ENCODE measurements at regions not wholly inside any gene's neighbourhood (a gene's known extent, or its start where the extent isn't known, plus 50 kb on each side); places are given as distances from the start of the nearest gene placed in this dataset.
"Not testable (repeated sequence)": the region's sequence is repeated elsewhere in the genome, so short reads cannot be mapped to it uniquely, and the experiment has no call there.

DNA sequence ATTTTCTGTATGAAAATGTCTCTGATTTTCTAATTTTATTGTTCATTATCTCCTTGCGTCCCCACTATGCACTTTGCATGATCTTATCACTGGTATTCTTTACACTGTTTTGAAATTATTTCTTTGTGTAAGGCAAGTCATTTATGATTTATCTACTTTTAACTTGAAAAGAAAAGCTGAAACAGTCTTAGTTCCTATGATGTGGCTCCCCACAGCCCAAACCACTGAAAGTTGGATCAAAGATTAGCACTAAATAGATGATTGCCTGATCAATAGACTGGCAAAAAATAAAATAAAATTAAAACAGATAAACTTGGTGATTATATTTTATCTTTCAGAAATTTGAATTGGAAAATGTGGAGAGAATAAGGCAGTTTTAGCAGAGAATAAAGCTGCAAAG, 1101.9 kb downstream of the PCDH9 start:
- Mint-ChIP-seq H3K27me3 (no peaks in the 10 kb centered on the region), H3K27ac (no peak overlapping the region), H3K4me3 (no peak overlapping the region), H3K4me1 (ENCODE audit: low read depth) (no peaks in the 10 kb centered on the region), H3K36me3 (no peaks in the 10 kb centered on the region), H3K9me3 (ENCODE audit: low read depth) (peaks cover 3% of the 10 kb centered on the region)

DNA sequence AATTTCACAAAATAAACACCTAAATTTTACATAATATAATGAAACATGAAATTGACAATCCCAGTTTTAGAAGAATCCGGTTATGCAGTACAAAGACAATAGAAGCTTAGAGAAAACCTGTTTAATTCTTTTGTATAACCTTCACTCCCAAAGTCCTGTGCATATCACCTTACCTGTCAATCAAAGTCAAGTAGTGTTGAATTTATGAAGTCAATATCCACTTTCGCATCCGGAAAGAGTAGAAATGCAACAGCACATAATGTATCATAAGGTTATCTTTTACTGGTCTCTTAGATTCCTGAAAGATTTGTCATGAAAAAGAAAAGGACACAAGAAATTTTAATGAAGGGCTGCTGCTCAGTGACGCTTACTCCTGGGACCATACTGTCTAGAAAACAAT, 1112.6 kb downstream of the PCDH9 start:
- Mint-ChIP-seq H3K36me3 (no peaks in the 10 kb centered on the region), H3K27me3 (no peaks in the 10 kb centered on the region), H3K27ac (no peak overlapping the region), H3K4me1 (ENCODE audit: low read depth) (no peaks in the 10 kb centered on the region), H3K9me3 (ENCODE audit: low read depth) (no peaks in the 10 kb centered on the region), H3K4me3 (no peak overlapping the region)

DNA sequence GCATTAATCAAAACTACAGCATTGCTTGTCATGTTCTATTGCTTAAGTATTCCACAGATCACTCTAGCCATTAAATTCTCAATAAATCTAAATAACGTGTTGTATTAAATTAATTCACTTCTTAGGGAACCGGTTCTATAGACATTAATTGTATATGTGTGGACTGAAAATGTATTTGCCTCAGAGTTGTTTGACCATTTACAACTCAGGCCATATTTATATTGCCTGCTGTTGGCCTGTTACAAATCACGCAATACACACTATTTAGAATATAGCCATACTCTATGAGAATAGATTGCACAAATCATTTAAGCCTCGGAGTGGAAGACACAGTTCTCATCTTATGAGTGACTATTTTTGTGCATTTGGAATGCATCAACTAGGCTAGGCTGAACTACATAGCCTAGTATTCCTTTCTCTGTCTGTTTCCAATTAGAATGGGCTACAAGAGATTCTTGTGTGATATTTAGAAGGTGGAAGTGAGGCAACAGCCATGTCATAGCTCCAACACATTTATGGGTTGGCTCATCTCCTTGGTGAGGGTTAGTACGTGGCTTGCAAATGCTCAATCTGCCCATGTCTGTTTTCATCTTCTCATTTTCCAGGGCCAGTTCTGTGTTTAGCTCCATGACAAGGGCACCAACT, 1116.1 kb downstream of the PCDH9 start:
- no peaks in the 10 kb centered on the region for H3K36me3 Mint-ChIP-seq
- H3K9me3 Mint-ChIP-seq (ENCODE audit: low read depth), result no peaks in the 10 kb centered on the region
- H3K4me3 Mint-ChIP-seq, result no peak overlapping the region
- no peaks in the 10 kb centered on the region for H3K27me3 Mint-ChIP-seq
- H3K4me1 Mint-ChIP-seq (ENCODE audit: low read depth), result no peaks in the 10 kb centered on the region
- no peak overlapping the region for H3K27ac Mint-ChIP-seq

DNA sequence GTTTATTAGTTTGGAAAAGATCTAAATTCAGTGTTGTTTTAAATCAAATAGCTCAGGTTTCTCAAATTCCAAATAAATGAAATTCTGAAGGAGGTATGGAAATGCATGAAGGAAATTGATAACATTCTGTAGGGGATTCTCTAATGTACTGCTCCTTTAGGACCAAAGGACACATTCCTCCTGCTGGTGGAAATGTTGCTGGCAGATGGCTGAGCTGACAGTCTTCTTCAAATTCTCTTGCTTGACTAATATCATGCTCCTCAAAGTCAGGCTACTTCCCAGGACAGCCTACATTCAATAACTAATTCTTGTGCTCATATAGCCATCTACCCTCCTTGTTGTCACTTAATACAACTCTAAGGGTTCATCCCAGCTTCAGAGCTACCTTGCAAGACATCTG, 1118.5 kb downstream of the PCDH9 start:
- Mint-ChIP-seq H3K36me3 (no peaks in the 10 kb centered on the region), H3K27me3 (no peaks in the 10 kb centered on the region), H3K9me3 (ENCODE audit: low read depth) (no peaks in the 10 kb centered on the region), H3K27ac (no peak overlapping the region), H3K4me3 (no peak overlapping the region), H3K4me1 (ENCODE audit: low read depth) (no peaks in the 10 kb centered on the region)

DNA sequence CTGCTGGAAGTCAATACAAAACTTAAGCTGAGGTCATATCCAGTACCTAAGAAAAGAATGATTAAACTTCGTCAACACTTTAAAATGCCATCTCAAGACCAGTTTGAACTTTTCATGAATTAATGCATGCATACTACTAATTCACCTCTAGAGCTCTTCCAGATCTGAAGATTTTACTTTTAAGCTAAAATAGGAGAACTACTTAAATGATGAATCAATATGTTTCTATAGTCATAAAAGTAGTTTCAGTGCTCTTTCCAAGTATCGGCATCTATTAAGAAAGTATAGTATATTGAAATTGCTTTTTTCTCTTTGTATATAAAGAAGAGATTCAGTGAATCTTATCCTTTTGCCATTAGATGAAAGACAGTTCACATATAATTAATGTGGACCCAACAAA, 1123.9 kb downstream of the PCDH9 start:
- no peaks in the 10 kb centered on the region for H3K27me3 Mint-ChIP-seq
- H3K27ac Mint-ChIP-seq, result no peak overlapping the region
- H3K9me3 Mint-ChIP-seq (ENCODE audit: low read depth), result no peaks in the 10 kb centered on the region
- H3K4me1 Mint-ChIP-seq (ENCODE audit: low read depth), result no peaks in the 10 kb centered on the region
- no peak overlapping the region for H3K4me3 Mint-ChIP-seq
- H3K36me3 Mint-ChIP-seq, result no peaks in the 10 kb centered on the region

DNA sequence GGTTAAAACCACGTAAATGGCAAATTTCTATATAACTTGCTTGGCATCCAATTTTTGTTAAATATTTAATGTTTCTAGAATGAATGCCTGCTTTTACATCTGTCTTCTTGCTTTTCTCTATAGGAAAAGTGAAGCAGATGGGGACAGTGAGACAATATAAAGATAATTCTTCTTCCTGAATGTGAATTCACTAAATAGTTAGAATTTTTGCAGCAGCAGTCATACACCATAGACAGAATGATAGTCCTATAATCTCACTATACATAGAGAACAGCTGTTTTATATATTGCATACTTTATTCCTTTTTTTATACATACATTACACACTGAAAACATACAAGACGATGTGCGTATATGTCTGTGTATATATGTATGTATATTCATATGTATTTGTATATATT, 1127.3 kb downstream of the PCDH9 start:
- no peaks in the 10 kb centered on the region for H3K9me3 Mint-ChIP-seq (ENCODE audit: low read depth)
- H3K4me3 Mint-ChIP-seq, result no peak overlapping the region
- H3K27ac Mint-ChIP-seq, result no peak overlapping the region
- no peaks in the 10 kb centered on the region for H3K36me3 Mint-ChIP-seq
- H3K4me1 Mint-ChIP-seq (ENCODE audit: low read depth), result no peaks in the 10 kb centered on the region
- no peaks in the 10 kb centered on the region for H3K27me3 Mint-ChIP-seq

DNA sequence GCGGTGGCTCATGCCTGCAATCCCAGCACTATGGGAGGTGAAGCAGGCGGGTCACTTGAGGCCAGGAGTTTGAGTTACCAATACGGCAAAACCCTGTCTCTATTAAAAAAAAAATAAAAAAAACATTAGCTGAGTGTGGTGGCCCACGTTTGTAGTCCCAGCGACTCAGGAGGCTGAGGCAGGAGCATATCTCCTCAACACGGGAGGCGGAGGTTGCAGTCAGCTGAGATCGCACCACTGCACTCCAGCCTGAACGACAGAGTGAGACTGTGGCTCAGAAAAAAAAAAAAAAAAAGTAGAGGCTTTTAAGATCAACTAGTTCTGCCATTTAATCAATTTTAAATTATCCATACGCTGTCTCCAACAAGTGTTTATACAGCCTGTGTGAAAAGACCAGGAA, 1130.3 kb downstream of the PCDH9 start:
- Mint-ChIP-seq H3K9me3 (ENCODE audit: low read depth) (no peaks in the 10 kb centered on the region), H3K27ac (no peak overlapping the region), H3K4me3 (no peak overlapping the region), H3K4me1 (ENCODE audit: low read depth) (no peaks in the 10 kb centered on the region), H3K36me3 (no peaks in the 10 kb centered on the region), H3K27me3 (no peaks in the 10 kb centered on the region)

DNA sequence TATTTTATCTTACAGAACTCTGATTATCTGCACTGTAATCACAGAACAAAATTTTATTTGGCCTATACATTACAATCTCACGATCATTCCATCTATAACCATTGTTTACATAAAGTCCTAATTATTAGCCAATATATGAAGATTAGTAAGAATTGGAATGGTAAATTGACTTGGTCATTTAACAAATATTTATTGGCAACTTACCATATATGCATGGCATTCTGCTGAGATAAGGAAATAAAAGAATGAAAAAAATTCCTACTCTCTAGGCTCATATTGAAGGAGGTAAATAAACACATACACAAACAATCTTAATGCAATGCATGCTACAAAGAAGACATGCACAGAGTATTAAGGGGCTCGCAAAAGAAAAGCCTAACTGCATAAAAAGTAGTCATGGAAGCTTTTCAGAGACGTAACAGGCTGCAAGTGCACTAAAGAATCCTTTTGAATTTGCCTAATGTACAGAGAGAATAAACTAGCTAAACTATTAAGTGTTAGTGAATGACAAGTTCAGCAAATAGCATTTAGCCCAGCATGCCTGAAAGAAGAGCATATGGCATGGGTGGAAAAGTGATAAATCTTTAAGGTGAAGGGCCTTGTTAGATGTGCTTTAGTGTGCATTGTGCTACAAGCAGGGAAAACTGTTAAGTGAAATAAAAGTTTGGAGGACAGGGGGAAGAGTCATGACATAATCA, 1131.1 kb downstream of the PCDH9 start:
- no peak overlapping the region for H3K27ac Mint-ChIP-seq
- H3K36me3 Mint-ChIP-seq, result no peaks in the 10 kb centered on the region
- no peaks in the 10 kb centered on the region for H3K4me1 Mint-ChIP-seq (ENCODE audit: low read depth)
- H3K27me3 Mint-ChIP-seq, result no peaks in the 10 kb centered on the region
- peaks cover 1% of the 10 kb centered on the region for H3K9me3 Mint-ChIP-seq (ENCODE audit: low read depth)
- no peak overlapping the region for H3K4me3 Mint-ChIP-seq

DNA sequence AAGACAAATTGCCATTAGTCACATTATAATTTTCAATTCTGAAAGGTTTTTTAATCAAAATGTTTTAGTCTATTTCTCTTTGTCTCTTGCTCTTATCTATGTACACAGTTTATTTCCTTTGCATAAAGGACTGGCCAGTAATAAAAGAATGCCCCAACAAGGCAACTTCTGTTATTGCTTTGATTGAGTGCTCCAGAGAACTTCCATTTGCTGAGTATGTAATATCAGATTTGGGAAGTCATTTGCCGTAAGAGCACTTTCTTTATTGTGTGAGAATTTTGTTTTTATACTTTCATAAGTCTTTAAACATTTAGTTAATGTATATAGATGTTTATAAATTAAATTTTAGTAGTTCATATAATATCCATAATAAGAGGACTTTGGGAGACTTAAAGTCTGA, 1140.4 kb downstream of the PCDH9 start:
- no peak overlapping the region for H3K4me3 Mint-ChIP-seq
- no peaks in the 10 kb centered on the region for H3K27me3 Mint-ChIP-seq
- H3K9me3 Mint-ChIP-seq (ENCODE audit: low read depth), result peaks cover 12% of the 10 kb centered on the region
- H3K27ac Mint-ChIP-seq, result no peak overlapping the region
- H3K36me3 Mint-ChIP-seq, result no peaks in the 10 kb centered on the region
- no peaks in the 10 kb centered on the region for H3K4me1 Mint-ChIP-seq (ENCODE audit: low read depth)

DNA sequence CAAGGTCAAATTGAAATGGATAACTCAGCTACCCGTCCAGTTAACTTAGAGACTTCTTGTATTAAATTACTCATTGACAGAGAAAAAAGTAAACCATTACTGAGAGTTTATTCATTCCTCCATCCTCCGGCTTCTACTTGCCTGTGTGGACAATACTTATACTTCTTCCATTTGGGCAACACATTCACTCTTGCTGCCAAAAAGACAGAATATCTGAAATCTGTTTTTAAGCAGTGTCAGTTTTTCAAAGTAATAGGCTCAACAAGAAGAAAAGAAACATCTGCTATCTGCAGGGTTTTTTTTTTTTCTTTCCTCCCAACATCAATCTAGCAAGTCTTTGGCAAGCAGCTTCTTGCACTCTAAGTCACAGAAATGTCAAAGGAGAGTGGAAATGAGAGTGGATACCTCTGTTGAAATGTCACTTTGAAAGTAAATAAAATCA, 1142.8 kb downstream of the PCDH9 start:
- H3K27me3 Mint-ChIP-seq, result no peaks in the 10 kb centered on the region
- no peaks in the 10 kb centered on the region for H3K4me1 Mint-ChIP-seq (ENCODE audit: low read depth)
- H3K9me3 Mint-ChIP-seq (ENCODE audit: low read depth), result peaks cover 5% of the 10 kb centered on the region
- H3K27ac Mint-ChIP-seq, result no peak overlapping the region
- no peak overlapping the region for H3K4me3 Mint-ChIP-seq
- H3K36me3 Mint-ChIP-seq, result no peaks in the 10 kb centered on the region

DNA sequence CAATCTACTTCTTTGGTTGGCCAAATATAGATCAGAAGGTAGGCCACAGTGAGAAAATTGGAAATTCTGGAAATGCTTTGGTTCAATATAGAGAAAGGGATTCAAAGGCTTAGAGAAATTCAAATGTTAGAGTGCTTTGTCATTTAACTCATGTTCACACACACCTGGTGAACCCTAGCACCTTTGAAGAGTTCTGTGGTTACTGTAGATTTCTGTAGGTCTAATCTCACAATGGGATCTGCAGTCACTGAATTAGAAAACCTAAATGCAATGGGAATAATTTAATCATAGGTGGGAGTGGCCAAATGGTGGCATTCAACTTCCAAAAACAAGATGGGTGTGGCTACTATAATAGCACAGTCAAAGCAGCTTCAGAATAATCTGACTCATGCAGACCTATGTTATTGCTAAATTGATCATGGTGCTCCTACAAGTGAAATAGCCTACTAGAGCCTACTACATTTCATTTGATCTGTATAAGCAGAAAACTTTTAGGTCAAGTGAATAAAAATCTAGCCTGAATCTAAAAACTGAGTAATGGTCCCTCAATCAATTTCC, 1152.9 kb downstream of the PCDH9 start:
- Mint-ChIP-seq H3K9me3 (ENCODE audit: low read depth) (peaks cover 10% of the 10 kb centered on the region), H3K4me1 (ENCODE audit: low read depth) (no peaks in the 10 kb centered on the region), H3K36me3 (no peaks in the 10 kb centered on the region), H3K27ac (no peak overlapping the region), H3K4me3 (no peak overlapping the region), H3K27me3 (no peaks in the 10 kb centered on the region)

DNA sequence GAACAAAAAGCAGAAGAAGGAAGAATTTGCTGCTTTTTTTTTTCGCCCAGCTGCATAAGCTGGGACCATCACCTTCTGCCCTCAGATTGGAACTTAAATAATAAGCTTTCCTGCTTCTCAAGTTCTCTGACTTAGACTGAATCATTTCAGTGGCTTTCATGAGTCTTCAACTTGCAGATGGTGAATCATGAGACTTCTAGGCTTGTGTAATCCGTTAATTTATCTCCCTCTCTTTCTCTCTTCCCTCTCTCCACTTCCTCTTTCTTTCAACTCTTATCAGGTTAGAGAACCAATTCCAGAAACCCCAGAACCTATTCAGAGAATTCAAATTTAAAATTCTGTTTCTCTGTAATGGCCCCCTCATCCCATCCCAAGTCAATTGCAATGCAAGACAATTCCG, 1153.7 kb downstream of the PCDH9 start:
- H3K36me3 Mint-ChIP-seq, result no peaks in the 10 kb centered on the region
- no peak overlapping the region for H3K4me3 Mint-ChIP-seq
- no peak overlapping the region for H3K27ac Mint-ChIP-seq
- no peaks in the 10 kb centered on the region for H3K27me3 Mint-ChIP-seq
- peaks cover 10% of the 10 kb centered on the region for H3K9me3 Mint-ChIP-seq (ENCODE audit: low read depth)
- H3K4me1 Mint-ChIP-seq (ENCODE audit: low read depth), result no peaks in the 10 kb centered on the region

DNA sequence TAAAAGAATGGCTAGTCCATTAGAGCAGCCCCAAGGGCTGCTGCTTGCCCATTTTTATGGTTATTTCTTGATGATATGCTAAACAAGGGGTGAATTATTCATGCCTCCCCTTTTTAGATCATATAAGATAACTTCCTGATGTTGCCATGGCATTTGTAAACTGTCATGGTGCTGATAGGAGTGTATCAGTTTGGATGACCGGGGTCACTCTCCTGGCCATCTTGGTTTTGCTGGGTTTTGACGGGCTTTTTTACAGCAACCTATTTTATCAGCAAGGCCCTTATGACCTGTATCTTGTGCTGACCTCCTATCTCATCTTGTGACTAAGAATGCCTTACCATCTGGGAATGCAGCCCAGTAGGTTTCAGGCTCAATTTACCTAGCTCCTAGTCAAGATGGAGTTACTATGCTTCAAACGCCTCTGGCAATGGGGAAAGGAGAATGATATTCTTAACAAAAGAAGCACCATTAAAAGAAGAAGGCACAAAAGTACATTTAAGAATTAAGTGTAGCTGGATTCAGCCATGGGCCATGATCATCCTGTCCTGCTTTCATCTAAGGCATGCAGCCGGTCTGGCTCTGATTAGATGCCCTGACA, 1156.0 kb downstream of the PCDH9 start:
- H3K4me1 Mint-ChIP-seq (ENCODE audit: low read depth), result no peaks in the 10 kb centered on the region
- peaks cover 14% of the 10 kb centered on the region for H3K9me3 Mint-ChIP-seq (ENCODE audit: low read depth)

DNA sequence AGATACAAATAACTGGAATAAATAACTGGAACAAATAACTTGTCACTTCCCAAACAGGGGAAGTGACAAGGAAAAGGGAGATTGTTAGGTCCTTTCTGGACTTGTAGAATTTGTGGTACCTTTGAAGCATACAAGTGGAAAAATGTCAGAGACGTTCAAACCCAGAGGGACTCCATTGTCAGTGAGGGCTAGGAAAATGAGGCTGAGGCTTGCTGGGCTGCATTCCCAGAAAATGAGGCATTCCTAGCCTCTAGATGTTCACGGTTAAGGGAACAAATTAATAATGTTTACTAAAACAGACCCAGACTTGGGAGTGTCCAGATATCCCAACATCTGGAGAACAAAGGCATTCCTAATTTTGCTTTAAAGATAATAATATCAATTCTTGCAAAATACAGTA, 1158.0 kb downstream of the PCDH9 start:
- not testable (repeated sequence) for H3K27me3 Mint-ChIP-seq; H3K27ac Mint-ChIP-seq; H3K36me3 Mint-ChIP-seq; H3K4me3 Mint-ChIP-seq; H3K4me1 Mint-ChIP-seq (ENCODE audit: low read depth)
- peaks cover 14% of the 10 kb centered on the region for H3K9me3 Mint-ChIP-seq (ENCODE audit: low read depth)

More for the DNA sequence above, 1156.0 kb downstream of the PCDH9 start:
- Mint-ChIP-seq H3K4me3 (no peak overlapping the region), H3K27ac (no peak overlapping the region), H3K36me3 (no peaks in the 10 kb centered on the region), H3K27me3 (no peaks in the 10 kb centered on the region)

DNA sequence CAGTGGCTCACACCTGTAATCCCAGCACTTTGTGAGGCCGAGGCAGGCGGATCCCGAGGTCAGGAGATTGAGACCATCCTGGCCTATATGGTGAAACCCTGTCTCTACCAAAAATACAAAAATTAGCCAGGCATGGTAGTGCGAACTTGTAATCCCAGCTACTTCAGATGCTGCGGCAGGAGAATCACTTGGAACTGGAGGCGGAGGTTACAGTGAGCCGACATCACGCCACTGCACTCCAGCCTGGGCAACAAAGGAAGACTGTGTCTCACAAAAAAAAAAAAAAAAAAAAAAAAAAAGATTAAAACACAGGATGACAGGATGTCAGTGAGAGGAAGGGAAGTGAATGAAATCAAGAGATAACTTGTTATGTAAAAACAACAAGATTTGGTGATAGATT, 1158.5 kb downstream of the PCDH9 start:
- no peaks in the 10 kb centered on the region for H3K36me3 Mint-ChIP-seq
- peaks cover 13% of the 10 kb centered on the region for H3K9me3 Mint-ChIP-seq (ENCODE audit: low read depth)
- no peak overlapping the region for H3K27ac Mint-ChIP-seq
- no peak overlapping the region for H3K4me3 Mint-ChIP-seq
- H3K4me1 Mint-ChIP-seq (ENCODE audit: low read depth), result no peaks in the 10 kb centered on the region
- H3K27me3 Mint-ChIP-seq, result no peaks in the 10 kb centered on the region
